Activated T-cell treated with anti-CD3 and anti-CD28 coated beads, Interleukin-2, amount 50 U/mL, for 1 hour (primary cell): ENCODE measurements at regions not wholly inside any gene's neighbourhood (a gene's known extent, or its start where the extent isn't known, plus 50 kb on each side); places are given as distances from the start of the nearest gene placed in this dataset.
"Not testable (repeated sequence)": the region's sequence is repeated elsewhere in the genome, so short reads cannot be mapped to it uniquely, and the experiment has no call there.

Experiments
- DNase-seq: peaks from one replicate; pipeline ENCODE4 v3.0.0-alpha.2; 2020

DNA sequence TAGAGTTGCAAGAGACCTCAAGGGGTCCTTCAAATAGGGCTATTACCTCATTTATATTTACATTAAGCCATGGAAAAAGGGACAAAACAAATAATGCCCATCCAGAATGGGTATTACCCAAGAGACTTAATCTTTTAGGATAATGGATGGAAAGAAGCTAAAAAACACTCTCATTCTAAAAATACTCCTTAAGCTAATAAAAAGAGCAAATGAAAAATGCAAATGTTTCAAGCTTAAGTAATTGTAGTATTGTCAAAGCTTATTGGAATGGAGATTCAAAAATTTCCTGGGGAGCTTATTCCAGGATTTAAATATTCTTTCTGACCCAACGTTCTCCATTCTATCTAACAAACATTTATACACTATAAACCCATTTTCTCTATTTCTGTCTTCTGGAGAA, 107.8 kb upstream of the SPIN4 start:
- no peak for DNase-seq

DNA sequence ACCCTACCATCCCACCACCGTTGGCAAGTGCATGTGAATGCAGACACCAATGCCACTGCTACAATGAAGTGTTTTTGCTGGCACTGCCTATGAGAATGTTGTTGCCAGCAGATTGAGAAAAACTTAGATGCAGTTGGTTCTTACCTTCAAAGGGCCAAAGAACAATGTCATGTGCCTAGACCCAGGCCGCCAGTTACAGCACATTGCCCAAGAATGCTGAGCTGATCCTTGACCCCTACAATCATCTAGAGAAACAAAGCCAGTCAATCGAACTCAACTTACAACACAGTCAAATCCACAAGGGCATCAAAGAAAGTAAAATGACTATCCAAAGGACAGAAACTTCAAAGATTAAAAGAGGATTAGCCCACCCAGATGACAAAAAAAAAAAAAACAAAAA, 102.4 kb upstream of the SPIN4 start:
- no peak for DNase-seq

DNA sequence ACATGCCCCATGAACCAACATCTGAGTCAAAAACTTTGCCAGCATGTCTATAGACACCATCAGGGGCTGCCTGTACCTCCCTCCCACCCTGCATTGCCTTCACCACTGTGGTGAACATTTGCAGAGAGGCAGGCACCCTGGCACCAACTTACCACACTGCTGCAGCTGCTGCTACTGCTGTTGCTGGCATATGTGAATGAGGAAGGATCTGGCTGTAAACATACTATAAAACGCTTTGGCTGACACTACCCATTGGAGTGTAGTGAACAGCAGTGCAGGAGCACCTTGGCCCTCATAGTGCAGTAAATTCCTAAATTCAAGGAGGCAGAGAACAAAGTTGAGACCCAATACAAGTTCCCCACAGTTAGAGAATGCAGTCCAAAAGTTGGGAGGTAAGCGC, 90.6 kb upstream of the SPIN4 start:
- DNase-seq: no peak

DNA sequence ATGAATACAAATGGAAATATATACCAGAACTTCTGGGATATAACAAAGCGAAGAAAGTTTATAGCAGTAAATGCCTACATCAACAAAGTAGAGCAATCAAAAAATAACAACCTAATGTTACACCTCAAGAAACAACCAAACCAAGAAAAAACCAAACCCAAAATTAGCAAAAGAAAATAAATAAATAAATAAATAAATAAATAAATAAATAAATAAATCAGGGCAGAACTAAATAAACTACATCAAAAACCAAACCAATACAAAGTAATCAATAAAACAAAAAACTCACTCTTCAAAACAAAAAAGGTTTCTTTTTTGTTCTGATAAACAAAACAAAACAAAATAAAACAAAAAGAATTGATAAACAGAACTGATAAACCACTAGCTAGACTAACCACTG, 88.4 kb upstream of the SPIN4 start:
- DNase-seq: no peak

DNA sequence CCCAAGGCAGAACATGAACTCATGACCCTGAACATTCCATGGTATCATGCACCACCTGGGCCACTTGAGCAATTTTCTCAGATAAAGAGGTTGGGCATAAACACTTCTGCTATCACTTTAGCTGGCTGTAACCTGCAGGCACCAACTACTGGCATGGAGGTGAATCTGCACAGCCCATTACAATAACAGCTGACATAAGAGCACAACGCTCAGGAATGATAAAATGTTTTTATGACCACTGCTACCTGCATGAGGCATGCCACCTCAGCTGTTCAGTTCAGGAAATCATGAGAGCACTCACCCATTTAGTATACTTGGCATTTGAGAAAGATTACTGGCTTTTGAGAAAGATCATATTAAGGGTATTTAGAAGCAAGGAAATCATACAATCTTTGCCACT, 85.7 kb upstream of the SPIN4 start:
- DNase-seq: no peak

DNA sequence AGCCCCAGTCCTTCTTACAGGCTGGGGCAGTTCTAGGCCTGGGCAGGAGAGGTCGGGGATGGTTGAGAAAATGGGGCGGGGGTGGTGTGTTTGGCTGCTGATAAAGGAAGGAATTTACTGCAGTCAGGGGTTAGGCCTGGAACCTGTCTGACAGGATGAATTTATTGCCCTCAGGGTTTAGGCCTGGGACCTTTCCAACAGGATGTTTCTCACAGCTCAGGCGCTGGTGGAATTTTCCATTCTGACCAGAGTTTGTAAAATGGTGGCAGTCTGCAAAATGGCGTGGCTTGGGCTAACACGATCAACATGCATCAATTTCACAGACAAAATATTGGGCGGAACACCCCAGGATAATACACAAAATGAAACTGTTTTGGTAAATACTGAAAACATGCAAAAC, 83.5 kb upstream of the SPIN4 start:
- no peak for DNase-seq

DNA sequence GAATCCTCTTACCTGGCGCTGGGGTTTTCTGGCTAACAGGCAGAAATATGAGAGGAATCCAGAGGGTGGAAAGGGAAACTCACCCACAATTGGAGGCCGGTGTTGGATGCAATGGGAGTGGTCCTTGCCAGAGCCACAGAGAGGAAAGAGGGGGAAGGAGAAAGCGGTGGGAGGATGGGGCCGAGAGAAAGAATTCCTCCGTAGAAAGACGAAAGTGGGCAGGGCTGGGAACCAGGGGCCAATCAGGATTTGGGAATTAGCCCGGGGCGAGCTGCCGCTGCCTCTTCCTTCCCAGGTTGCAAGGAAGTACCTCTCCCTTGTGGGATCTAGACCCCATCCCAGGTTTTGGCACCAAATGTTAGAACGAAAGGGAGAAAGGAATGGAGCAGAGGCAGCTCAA, 83.1 kb upstream of the SPIN4 start:
- DNase-seq: no peak

DNA sequence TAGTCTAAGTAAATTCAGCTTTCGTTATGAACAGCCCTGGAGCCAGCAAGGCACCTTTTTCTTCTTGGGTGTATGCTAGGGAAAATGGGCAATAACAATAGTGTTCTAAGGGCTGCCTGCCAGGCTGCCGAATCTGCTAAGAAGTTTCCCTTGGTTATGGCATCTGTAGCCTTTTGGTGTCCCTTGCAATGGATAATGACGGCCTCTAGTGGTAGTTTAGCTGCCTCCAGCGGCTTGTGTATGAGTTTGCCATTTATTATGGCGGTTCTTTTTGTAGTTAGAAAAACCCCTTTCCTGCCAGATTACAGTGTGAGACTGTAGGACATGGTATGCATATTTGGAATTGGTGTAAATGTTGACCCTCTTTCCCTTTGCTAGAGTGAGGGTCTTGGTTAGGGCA, 78.9 kb upstream of the SPIN4 start:
- no peak for DNase-seq

DNA sequence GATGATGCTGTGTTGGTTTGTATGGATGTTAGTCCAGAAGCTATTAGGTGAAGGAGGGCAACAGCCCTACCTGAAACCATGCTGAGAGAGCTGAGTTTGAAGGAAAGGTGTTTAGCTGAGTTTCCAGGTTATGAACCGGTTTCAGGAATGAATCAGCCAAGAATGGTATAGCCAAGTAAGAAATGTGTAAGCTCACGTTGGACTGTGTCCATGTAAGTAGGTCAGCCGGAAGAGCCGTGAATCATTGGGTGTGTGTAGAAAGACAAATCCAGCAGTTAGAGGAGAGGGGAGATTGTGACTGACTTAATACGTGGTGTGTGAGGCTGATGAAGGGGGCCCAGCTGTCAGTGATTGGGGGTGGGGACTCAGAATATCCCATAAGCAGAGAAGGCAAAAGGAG, 77.2 kb upstream of the SPIN4 start:
- no peak for DNase-seq

DNA sequence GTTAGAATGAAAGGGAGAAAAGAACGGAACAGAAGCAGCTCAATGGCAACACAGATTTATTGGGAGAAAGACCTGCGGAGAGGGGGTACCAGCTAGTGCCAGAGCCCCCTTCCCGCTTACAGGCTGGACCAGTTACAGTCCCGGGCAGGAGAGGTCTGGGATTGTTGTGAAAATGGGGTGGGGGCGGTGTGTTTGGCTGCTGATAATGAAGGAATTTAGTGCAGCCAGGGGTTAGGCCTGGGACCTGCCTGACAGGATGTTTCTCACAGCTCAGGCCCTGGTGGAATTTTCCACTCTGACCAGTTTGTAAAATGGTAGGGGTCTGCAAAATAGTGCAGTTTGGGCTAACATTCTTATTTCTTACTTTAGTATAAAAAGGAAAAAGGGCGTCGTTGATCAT, 75.4 kb upstream of the SPIN4 start:
- DNase-seq: no peak

DNA sequence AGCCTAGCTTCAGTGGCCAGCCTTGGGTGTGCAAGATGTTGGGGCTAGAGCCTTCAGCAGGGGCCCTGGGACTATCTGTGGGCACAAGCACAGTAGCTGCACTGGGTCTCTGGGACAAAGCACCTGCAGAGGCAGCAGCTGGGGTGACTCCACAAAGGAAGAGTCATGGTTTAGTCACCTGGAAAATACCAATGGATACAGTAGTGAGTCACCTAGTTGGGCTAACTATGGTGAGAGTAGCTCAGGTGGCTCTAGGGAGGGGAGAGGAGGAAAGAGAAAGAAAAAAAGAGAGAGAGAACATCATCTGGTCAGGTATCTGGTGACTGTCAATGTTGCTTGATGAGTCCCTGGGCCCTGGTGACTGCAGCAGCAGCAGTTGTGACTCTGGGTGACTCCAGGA, 72.9 kb upstream of the SPIN4 start:
- DNase-seq: no peak

DNA sequence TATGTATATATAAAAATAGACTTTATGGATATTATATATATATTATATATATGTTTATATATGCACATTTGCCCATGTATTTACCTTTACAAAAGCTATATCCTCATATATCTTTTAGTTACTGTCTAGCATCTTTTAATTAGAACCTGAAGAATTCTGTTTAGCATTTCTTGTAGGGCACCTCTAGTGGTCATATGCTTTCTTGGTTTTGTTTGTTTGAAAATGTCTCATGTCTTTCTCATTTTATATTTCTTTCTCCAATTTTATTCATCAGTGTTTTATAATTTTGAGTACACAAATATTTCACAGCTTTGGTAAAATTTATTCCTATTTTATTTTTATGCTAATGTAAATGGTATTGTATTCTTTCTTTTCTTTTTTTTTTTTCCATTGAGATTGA, 70.3 kb upstream of the SPIN4 start:
- DNase-seq: no peak

DNA sequence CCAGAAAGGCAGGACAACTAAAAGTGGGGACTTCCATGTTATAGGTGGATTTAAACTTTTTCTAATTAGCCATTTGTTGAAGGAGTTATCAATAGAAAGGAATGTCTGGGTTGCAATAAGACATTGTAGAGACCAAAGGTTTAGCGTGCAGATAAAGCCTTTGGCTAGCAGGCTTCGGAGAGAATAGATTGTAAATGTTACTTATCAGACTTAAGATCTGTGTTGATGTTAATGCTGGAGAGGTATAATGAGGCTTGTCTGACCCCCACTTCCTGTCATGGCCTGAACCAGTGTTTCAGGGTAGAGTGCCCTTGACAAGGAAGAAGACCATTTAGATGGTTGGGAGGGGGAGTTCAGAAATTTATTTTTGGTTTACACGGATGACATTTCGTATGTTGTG, 67.1 kb upstream of the SPIN4 start:
- DNase-seq: no peak

DNA sequence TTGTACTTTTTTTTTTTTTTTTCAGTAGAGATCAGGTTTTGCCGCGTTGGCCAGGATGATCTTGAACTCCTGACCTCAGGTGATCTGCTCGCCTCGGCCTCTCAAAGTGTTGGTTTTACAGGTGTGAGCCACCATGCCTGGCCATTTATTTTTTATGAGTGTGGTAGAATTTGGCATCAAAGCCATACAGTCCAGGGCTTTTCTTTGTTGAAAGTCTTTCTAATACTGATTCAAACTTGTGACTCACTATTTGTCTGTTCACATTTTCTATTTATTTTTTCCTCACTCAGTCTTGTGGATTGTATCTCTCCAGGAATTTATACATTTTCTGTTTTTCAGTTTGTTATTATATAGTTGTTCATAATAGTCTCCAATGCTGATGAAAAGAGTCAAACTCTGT, 66.5 kb upstream of the SPIN4 start:
- no peak for DNase-seq

DNA sequence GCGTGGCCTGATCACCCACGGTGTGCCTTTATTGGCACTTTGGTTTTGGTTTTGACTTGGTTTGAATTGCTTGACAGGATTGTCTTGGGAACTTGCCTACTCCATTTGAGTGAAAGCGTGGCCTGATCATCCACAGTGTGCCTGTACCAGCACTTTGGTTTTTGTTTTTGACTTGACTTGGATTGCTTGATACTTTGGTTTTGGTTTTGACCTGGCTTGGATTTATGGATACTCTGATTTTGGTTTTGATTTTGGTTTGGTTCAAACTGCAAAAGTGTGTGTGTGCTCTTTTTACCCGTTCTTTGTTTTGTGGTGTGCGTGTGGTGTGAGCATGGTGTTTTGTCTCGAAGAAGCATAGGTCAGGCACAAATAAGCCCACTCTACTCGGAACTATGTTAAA, 58.8 kb upstream of the SPIN4 start:
- DNase-seq: not testable (repeated sequence)

DNA sequence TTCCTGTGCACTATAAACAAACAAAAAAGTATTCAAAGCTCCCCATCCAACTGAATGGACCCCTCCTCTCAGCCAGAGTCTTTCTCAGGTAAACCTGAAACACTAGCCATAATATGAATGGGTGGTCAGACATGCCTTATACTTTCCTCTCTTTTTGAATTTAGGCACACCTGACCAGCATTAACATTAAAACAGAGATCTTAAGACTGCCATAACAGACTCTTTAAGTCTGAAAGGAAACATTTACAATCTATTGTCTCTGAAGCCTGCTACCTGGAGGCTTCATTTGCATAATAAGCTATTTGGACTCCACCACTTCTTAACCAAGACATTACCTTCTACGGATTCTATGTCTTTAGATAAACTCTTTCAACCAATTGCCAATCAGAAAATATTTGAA, 56.9 kb upstream of the SPIN4 start:
- DNase-seq: no peak

DNA sequence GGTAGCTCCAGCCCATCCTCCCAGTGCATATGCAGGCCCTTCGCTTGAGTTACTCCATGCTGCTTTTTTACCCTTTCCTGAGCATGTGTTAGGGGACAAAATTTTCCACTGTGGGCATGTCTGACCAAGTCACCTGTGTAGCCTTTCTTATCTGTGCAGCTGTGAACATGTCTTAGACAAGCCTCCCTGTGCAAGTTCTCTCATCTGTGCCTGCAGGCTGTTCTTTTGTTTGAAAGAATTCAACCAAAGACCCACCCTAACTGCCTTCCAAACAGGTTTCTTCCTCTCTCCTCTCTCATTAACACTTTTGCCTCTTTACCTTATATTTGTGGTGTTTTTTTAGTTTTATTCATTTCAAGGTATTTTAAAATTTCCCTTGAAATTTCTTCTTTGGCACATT, 53.2 kb upstream of the SPIN4 start:
- DNase-seq: no peak

DNA sequence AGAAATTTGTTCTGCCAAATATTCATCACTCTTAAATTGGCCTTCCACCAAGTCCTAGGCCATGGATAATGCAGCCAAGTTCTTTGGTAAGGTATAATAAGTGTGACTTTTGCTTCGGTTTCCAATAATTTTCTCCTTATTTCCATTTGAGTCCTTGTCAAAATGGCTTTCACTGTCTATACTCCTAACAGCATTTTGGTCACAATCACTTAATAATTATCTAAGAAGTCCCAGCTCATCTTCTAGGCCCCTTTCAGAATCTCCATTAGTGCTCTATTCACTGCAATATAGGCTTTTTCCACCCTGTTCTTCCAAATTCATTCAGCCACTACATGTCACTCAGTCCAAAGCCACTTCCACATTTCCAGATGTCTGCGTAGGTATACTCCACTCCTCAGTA, 51.0 kb upstream of the SPIN4 start:
- DNase-seq: no peak
